ENCODE measurements at regions not wholly inside any gene's neighbourhood (a gene's known extent, or its start where the extent isn't known, plus 50 kb on each side); places are given as distances from the start of the nearest gene placed in this dataset.

DNA sequence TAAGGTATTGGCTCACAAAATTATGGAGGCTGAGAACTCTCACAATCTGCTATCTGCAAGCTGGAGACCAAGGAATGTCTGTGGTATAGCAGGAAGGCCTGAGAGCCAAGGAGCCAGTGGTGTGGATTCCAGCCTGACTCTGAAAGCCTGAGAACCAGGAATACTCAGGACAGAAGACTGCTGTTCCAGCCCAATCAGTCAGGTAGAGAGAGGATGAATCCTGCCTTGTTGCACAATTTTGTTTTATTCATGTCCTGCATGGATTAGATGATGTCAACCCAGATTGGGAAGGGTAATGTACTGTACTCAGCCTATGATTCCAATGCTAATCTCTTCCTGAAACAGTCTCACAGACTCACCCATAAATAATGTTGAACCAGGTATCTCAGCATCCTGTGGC lies 312.4 kb upstream of the KCNMB2 start:
- H3K27me3 ChIP-seq: no peaks in the 10 kb centered on the region
- no peak overlapping the region for H3K4me3 ChIP-seq
- no peak for DNase-seq
- no peak for TF ChIP-seq POLR2A (IDR thresholded peaks at IDR 0.05)
- TF ChIP-seq, protein P1, sequence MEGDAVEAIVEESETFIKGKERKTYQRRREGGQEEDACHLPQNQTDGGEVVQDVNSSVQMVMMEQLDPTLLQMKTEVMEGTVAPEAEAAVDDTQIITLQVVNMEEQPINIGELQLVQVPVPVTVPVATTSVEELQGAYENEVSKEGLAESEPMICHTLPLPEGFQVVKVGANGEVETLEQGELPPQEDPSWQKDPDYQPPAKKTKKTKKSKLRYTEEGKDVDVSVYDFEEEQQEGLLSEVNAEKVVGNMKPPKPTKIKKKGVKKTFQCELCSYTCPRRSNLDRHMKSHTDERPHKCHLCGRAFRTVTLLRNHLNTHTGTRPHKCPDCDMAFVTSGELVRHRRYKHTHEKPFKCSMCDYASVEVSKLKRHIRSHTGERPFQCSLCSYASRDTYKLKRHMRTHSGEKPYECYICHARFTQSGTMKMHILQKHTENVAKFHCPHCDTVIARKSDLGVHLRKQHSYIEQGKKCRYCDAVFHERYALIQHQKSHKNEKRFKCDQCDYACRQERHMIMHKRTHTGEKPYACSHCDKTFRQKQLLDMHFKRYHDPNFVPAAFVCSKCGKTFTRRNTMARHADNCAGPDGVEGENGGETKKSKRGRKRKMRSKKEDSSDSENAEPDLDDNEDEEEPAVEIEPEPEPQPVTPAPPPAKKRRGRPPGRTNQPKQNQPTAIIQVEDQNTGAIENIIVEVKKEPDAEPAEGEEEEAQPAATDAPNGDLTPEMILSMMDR (IDR thresholded peaks at IDR 0.05): no peak
- H3K9me3 ChIP-seq: no peaks in the 10 kb centered on the region
- intact Hi-C loops (cut with DNase I): no loop called here
- no peaks in the 10 kb centered on the region for H3K4me1 ChIP-seq
- H3K36me3 ChIP-seq: no peaks in the 10 kb centered on the region
- no peak overlapping the region for H3K27ac ChIP-seq

DNA sequence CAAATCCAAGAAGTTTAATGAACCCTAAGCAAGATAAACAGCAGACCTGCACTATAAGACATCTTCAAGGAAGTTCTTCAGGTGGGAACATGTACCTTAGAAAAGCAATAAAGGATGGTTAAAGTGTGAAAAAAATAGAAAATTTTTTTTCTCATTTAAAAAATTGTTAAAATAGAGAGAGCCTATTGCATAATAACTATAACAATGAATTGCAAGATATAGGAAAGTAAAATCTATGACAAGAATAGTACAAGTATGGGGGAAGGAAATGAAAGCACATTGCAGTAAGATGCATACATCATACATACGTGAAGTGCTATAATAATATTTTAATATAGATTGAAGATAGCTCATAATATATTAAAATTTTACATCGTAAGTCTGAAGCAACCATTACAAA lies 310.1 kb upstream of the KCNMB2 start:
- Histone ChIP-seq H3K27ac (no peak overlapping the region), H3K4me3 (no peak overlapping the region), H3K4me1 (no peaks in the 10 kb centered on the region), H3K9me3 (no peaks in the 10 kb centered on the region), H3K36me3 (no peaks in the 10 kb centered on the region), H3K27me3 (no peaks in the 10 kb centered on the region)
- WGBS, 2 donors: 80 to 87% methylated on average over 2 of the region's 2 CpGs
- TF ChIP-seq, protein P1 (IDR thresholded peaks at IDR 0.05): no peak
- TF ChIP-seq POLR2A (IDR thresholded peaks at IDR 0.05): no peak
- DNase-seq: no peak
- intact Hi-C loops (cut with DNase I): no loop called here

DNA sequence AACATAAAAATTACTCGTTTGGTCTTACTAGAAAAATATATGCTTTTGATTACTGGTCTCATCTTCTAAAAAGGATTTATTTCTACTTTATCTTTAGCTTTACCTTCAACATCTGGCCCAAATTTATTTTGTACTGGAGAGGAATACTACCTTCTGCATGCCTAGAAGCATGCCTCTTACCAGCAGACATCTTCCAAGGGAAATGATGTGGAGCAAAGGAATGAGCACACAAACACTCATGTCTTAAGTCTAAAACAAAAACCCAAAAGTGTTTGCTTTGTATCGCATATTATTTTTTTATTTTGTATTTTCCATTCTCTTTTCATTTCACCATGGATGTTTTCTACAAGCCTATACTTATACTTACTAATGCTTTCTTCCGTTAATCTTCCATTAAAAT lies 304.6 kb upstream of the KCNMB2 start:
- no peak for DNase-seq
- Histone ChIP-seq H3K4me3 (no peak overlapping the region), H3K9me3 (no peaks in the 10 kb centered on the region), H3K27me3 (no peaks in the 10 kb centered on the region), H3K36me3 (no peaks in the 10 kb centered on the region), H3K27ac (no peak overlapping the region), H3K4me1 (peaks cover 0 to under 1% (median 0%) of the 10 kb centered on the region in 3 donors)
- WGBS, 2 donors: 89 to 92% methylated on average over 3 of the region's 3 CpGs
- TF ChIP-seq, protein P1 (IDR thresholded peaks at IDR 0.05): no peak
- TF ChIP-seq POLR2A (IDR thresholded peaks at IDR 0.05): no peak
- intact Hi-C loops (cut with DNase I): no loop called here

DNA sequence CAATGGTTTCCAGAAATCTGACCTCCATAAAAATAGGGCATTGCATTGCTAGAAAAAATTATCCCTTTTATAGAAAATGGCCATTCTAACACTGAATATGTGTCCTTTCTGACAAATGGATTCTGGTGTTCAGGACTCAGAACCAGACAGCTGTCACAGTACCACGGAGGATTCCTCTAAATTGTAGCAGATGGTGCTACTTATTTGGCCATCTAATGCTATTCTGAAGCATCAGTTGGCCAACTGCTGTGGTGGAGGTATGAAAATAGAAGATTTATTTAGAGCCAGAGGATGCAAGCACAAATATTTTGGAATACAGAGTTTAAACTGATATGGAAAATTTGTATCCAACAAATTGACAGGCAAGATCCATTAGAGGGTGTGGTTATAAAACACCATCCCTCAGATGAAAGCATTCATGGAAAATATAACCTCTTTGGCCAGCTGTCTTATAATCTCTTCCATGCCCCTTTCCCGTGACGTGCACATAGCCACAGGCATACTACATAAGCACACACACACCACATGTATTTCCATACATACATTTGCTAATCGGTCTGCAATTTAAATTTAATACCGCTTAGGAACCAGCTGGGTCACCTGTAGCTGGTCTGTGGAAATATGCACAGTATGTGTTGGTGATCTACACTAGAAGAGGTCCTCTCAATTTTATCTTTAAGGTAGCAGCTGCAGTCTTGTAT lies 302.7 kb upstream of the KCNMB2 start:
- Histone ChIP-seq H3K4me3 (no peak overlapping the region), H3K36me3 (no peaks in the 10 kb centered on the region), H3K27me3 (no peaks in the 10 kb centered on the region), H3K4me1 (peaks cover 0 to 11% (median 0%) of the 10 kb centered on the region in 3 donors), H3K27ac (no peak overlapping the region), H3K9me3 (no peaks in the 10 kb centered on the region)
- intact Hi-C loops (cut with DNase I): no loop called here
- 85 to 88% methylated on average over 5 of the region's 5 CpGs for WGBS, 2 donors
- no peak for DNase-seq
- TF ChIP-seq, protein P1 (IDR thresholded peaks at IDR 0.05): no peak
- TF ChIP-seq POLR2A (IDR thresholded peaks at IDR 0.05): no peak

DNA sequence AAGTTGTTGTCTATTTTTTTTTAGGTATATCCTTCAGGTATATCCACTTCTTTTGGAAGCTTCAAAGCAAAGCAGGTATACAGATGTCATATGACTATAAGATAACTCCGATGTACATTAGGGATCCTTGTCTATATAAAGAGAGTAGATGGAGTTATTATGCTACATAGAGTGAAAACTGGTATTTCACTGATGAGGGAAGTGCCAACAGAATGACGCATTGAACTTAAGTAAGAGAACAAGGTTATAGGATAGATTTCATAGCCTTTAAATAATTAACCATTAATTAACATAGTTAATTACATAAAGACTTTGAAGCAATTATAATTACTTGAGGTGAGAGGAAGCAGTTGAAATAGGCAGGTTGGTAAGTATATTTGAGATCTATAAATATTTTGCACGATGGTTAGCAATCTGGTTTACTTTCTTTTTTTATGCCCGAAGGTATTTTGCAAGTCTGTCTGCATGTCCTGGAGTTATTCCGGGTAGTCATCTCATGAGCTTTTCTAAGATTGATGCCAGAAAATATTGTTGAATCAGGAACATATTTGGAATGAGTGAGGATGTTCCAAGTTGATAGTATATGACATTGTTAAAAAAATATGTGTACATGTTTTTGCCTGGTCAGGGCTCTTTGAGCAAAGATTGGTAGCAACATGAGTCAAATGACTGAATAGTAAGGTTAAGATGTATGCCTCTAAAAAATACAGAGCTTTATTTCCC lies 299.5 kb upstream of the KCNMB2 start:
- H3K27ac ChIP-seq: no peak overlapping the region
- H3K27me3 ChIP-seq: no peaks in the 10 kb centered on the region
- no peaks in the 10 kb centered on the region for H3K9me3 ChIP-seq
- intact Hi-C loops (cut with DNase I): no loop called here
- no peak overlapping the region for H3K4me3 ChIP-seq
- H3K36me3 ChIP-seq: no peaks in the 10 kb centered on the region
- 38 to 44% methylated on average over 5 of the region's 5 CpGs for WGBS, 2 donors
- TF ChIP-seq, protein P1 (IDR thresholded peaks at IDR 0.05): no peak
- TF ChIP-seq POLR2A (IDR thresholded peaks at IDR 0.05): no peak
- no peak for DNase-seq
- H3K4me1 ChIP-seq: peaks cover 0 to 11% (median 0%) of the 10 kb centered on the region in 3 donors
